HepG2 (cell line): ENCODE measurements at regions not wholly inside any gene's neighbourhood (a gene's known extent, or its start where the extent isn't known, plus 50 kb on each side); places are given as distances from the start of the nearest gene placed in this dataset.

Experiments used
- BCL6 ChIP-seq: IDR thresholded peaks from 2 replicates; pipeline ENCODE4 v1.6.1; 2016; ENCODE audit warnings: missing genetic modification reagents, missing compliant biosample characterization
- CHCHD3 ChIP-seq: sonication (generic); formaldehyde crosslinking; IDR thresholded peaks from 2 replicates; pipeline ENCODE4 v1.8.0; 2022; ENCODE audit warnings: mild to moderate bottlenecking, missing genetic modification reagents, moderate library complexity
- CREM ChIP-seq, 2 experiments: sonication (generic) in 1 of 2; formaldehyde crosslinking in 1 of 2; IDR thresholded peaks; 2 replicates each; pipeline versions ENCODE4 v1.4.0 to v1.6.1; 2016 to 2020; ENCODE audit warnings: antibody characterized with exemption in 1 of 2, mild to moderate bottlenecking in 1 of 2, missing genetic modification reagents in 1 of 2
- EP300 ChIP-seq, 3 experiments: sonication (generic) in 1 of 3; formaldehyde crosslinking in 1 of 3; IDR thresholded peaks; 2 replicates each; pipeline versions ENCODE4 v1.5.1 to v1.6.1; 2011 to 2020; ENCODE audit warnings: low read depth in 2 of 3, low read length in 2 of 3, borderline replicate concordance in 1 of 3, improper control_type of control experiment in 1 of 3, mild to moderate bottlenecking in 1 of 3, missing genetic modification reagents in 1 of 3, moderate library complexity in 1 of 3
- FOSL2 ChIP-seq: sonication (generic); formaldehyde crosslinking; IDR thresholded peaks from 2 replicates; pipeline ENCODE4 v1.4.0; 2020; ENCODE audit warnings: missing genetic modification reagents
- FOXP4 ChIP-seq: sonication (generic); formaldehyde crosslinking; IDR thresholded peaks from 2 replicates; pipeline ENCODE4 v1.4.0; 2020; ENCODE audit warnings: missing genetic modification reagents
- HDAC2 ChIP-seq: sonication (generic); formaldehyde crosslinking; IDR thresholded peaks from 2 replicates; pipeline ENCODE4 v1.4.0; 2020; ENCODE audit warnings: missing genetic modification reagents
- HNF4A ChIP-seq: sonication (generic); formaldehyde crosslinking; IDR thresholded peaks from 2 replicates; pipeline ENCODE4 v1.4.0; 2020; ENCODE audit warnings: missing genetic modification reagents
- HNF4G ChIP-seq, 2 experiments: sonication (generic) in 1 of 2; formaldehyde crosslinking in 1 of 2; IDR thresholded peaks; 2 replicates each; pipeline versions ENCODE4 v1.4.0 to v1.6.1; 2011 to 2020; ENCODE audit warnings: borderline replicate concordance in 2 of 2, low read depth in 2 of 2, mild to moderate bottlenecking in 2 of 2, low read length in 1 of 2, missing genetic modification reagents in 1 of 2, moderate library complexity in 1 of 2
- JUND ChIP-seq: sonication (generic); formaldehyde crosslinking; IDR thresholded peaks from 2 replicates; pipeline ENCODE4 v1.8.0; 2022; ENCODE audit warnings: mild to moderate bottlenecking, missing genetic modification reagents
- NCOA2 ChIP-seq: sonication (generic); formaldehyde crosslinking; IDR thresholded peaks from 2 replicates; pipeline ENCODE4 v1.8.0; 2022; ENCODE audit warnings: inconsistent platforms
- RARA ChIP-seq: IDR thresholded peaks from 2 replicates; pipeline ENCODE4 v1.6.1; 2016; ENCODE audit warnings: missing genetic modification reagents, missing compliant biosample characterization
- SAP130 ChIP-seq: IDR thresholded peaks from 2 replicates; pipeline ENCODE4 v1.6.1; 2016; ENCODE audit warnings: low read depth
- SOX13 ChIP-seq, 3 experiments: fragments of 450-650 bp in 1 of 3; sonication (generic) in 1 of 3; formaldehyde crosslinking in 1 of 3; IDR thresholded peaks in 2 of 3; conservative IDR thresholded peaks in 1 of 3; 2 replicates each; pipeline versions ENCODE4 v1.5.0 to v1.6.1; 2016 to 2020; ENCODE audit warnings: antibody characterized with exemption in 1 of 3, mild to moderate bottlenecking in 1 of 3, missing compliant biosample characterization in 1 of 3, missing genetic modification reagents in 1 of 3, moderate library complexity in 1 of 3
- SOX6 ChIP-seq, 2 experiments: fragments of 450-650 bp in 1 of 2; sonication (generic) in 1 of 2; formaldehyde crosslinking in 1 of 2; IDR thresholded peaks; 2 replicates each; pipeline versions ENCODE4 v1.4.0 to v1.6.1; 2017 to 2020; ENCODE audit warnings: antibody characterized with exemption in 1 of 2, mild to moderate bottlenecking in 1 of 2, missing genetic modification reagents in 1 of 2
- TBP ChIP-seq: sonication (generic); formaldehyde crosslinking; IDR thresholded peaks from 2 replicates; pipeline ENCODE4 v1.5.0; 2020; ENCODE audit warnings: missing genetic modification reagents
- TBX3 ChIP-seq: fragments of 450-650 bp; IDR thresholded peaks from 2 replicates; pipeline ENCODE4 v1.6.1; 2017; ENCODE audit warnings: antibody characterized with exemption, mild to moderate bottlenecking, inconsistent platforms, borderline replicate concordance
- TCF7L2 ChIP-seq: IDR thresholded peaks from 2 replicates; pipeline ENCODE4 v1.6.1; 2011; ENCODE audit warnings: mild to moderate bottlenecking, low read depth, low read length, moderate library complexity
- THRA ChIP-seq: sonication (generic); formaldehyde crosslinking; IDR thresholded peaks from 2 replicates; pipeline ENCODE4 v1.4.0; 2020; ENCODE audit warnings: missing genetic modification reagents, borderline replicate concordance
- ZC3H13 ChIP-seq: sonication (generic); formaldehyde crosslinking; IDR thresholded peaks from 2 replicates; pipeline ENCODE4 v1.8.1; 2023; ENCODE audit warnings: mild to moderate bottlenecking, missing genetic modification reagents, moderate library complexity
- ZSCAN31 ChIP-seq: sonication (generic); formaldehyde crosslinking; IDR thresholded peaks from 2 replicates; pipeline ENCODE4 v1.5.0; 2020; ENCODE audit warnings: low read depth, mild to moderate bottlenecking, missing genetic modification reagents
- TF ChIP-seq, protein P1 (sequence below): sonication (generic); formaldehyde crosslinking; conservative IDR thresholded peaks from 2 replicates; pipeline ENCODE4 v1.4.0; 2020; ENCODE audit warnings: mild to moderate bottlenecking, missing genetic modification reagents, moderate library complexity

GRCh38 chr4:107215222-107215621, 179.1 kb upstream of the DKK2 start (continued):
- peak; percentile 13; the same call in 1 of the 2 replicates for TF ChIP-seq FOXP4 (CRISPR knock-in tag)
- TF ChIP-seq, protein P1, sequence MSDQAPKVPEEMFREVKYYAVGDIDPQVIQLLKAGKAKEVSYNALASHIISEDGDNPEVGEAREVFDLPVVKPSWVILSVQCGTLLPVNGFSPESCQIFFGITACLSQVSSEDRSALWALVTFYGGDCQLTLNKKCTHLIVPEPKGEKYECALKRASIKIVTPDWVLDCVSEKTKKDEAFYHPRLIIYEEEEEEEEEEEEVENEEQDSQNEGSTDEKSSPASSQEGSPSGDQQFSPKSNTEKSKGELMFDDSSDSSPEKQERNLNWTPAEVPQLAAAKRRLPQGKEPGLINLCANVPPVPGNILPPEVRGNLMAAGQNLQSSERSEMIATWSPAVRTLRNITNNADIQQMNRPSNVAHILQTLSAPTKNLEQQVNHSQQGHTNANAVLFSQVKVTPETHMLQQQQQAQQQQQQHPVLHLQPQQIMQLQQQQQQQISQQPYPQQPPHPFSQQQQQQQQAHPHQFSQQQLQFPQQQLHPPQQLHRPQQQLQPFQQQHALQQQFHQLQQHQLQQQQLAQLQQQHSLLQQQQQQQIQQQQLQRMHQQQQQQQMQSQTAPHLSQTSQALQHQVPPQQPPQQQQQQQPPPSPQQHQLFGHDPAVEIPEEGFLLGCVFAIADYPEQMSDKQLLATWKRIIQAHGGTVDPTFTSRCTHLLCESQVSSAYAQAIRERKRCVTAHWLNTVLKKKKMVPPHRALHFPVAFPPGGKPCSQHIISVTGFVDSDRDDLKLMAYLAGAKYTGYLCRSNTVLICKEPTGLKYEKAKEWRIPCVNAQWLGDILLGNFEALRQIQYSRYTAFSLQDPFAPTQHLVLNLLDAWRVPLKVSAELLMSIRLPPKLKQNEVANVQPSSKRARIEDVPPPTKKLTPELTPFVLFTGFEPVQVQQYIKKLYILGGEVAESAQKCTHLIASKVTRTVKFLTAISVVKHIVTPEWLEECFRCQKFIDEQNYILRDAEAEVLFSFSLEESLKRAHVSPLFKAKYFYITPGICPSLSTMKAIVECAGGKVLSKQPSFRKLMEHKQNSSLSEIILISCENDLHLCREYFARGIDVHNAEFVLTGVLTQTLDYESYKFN (CRISPR knock-in tag) = 0 out of 2 replicates have a peak, but pooled peaks have one; percentile 50
- 0 out of 2 replicates have a peak, but pooled peaks have one; percentile 20 for TF ChIP-seq HDAC2
- TF ChIP-seq CHCHD3 (CRISPR knock-in tag) = no peak
- TF ChIP-seq THRA = peak; percentile 33; the same call in 1 of the 2 replicates
- no peak for TF ChIP-seq JUND
- peak; percentile 55; the same call in 1 of the 2 replicates for TF ChIP-seq CREM (IDR thresholded peaks at IDR 0.05)
- no peak for TF ChIP-seq CREM (CRISPR knock-in tag; IDR thresholded peaks at IDR 0.05)
- peak; percentile 64; the same call in 1 of the 2 replicates for TF ChIP-seq NCOA2 (CRISPR knock-in tag)
- TF ChIP-seq BCL6 (CRISPR knock-in tag) = 0 out of 2 replicates have a peak, but pooled peaks have one; percentile 33
- peak; percentile 56 for TF ChIP-seq HNF4A (CRISPR knock-in tag)
- no peak for TF ChIP-seq SOX6 (IDR thresholded peaks at IDR 0.05)
- TF ChIP-seq SOX6 (CRISPR knock-in tag; IDR thresholded peaks at IDR 0.05) = peak; percentile 28; the same call in 1 of the 2 replicates
- no peak for TF ChIP-seq ZSCAN31 (CRISPR knock-in tag)
- TF ChIP-seq TBP (CRISPR knock-in tag) = no peak
- TF ChIP-seq TCF7L2 = peak; percentile 89
- no peak for TF ChIP-seq ZC3H13 (CRISPR knock-in tag)
- peak; percentile 47; the same call in 1 of the 2 replicates for TF ChIP-seq RARA (CRISPR knock-in tag)
- peak in 1 of 2 experiments; percentile 69; a peak in 2 of 4 replicates for TF ChIP-seq EP300 (IDR thresholded peaks at IDR 0.05; ENCODE audit: low read depth in 2 of 2, low read length in 2 of 2)
- peak; percentile 57; the same call in 1 of the 2 replicates for TF ChIP-seq EP300 (CRISPR knock-in tag; IDR thresholded peaks at IDR 0.05; ENCODE audit: borderline replicate concordance)
- peak; percentile 61; the same call in 1 of the 2 replicates for TF ChIP-seq FOSL2 (CRISPR knock-in tag)
- TF ChIP-seq SAP130 (CRISPR knock-in tag) = 0 out of 2 replicates have a peak, but pooled peaks have one; percentile 21
- TF ChIP-seq TBX3 = peak; percentile 50; the same call in 1 of the 2 replicates
- TF ChIP-seq SOX13 (IDR thresholded peaks at IDR 0.05) = no peak
- TF ChIP-seq SOX13 (CRISPR knock-in tag; conservative IDR thresholded peaks at IDR 0.05 in 1 of 2, IDR thresholded peaks at IDR 0.05 in 1 of 2) = peak in 1 of 2 experiments; percentile 58; a peak in 1 of 4 replicates
- TF ChIP-seq HNF4G (IDR thresholded peaks at IDR 0.05; ENCODE audit: borderline replicate concordance, low read depth, low read length) = peak; percentile 22; the same call in 1 of the 2 replicates
- TF ChIP-seq HNF4G (CRISPR knock-in tag; IDR thresholded peaks at IDR 0.05; ENCODE audit: borderline replicate concordance, low read depth) = no peak
